SK-N-SH (cell line): ENCODE measurements at regions not wholly inside any gene's neighbourhood (a gene's known extent, or its start where the extent isn't known, plus 50 kb on each side); places are given as distances from the start of the nearest gene placed in this dataset.

Source experiments
- CTCF ChIA-PET: fragments of 300-600, 350-600 bp; formaldehyde crosslinking; extraction: SDS; loops from one replicate; lab custom pipeline; 2021; lab: Yijun Ruan, JAX
- POLR2A ChIA-PET: fragments of 350-600 bp; sonication (Branson Sonifier 250); formaldehyde crosslinking; extraction: SDS; loops from one replicate; lab custom pipeline; 2020; ENCODE audit warnings: antibody characterized with exemption, inconsistent platforms; lab: Yijun Ruan, JAX
- DNase-seq: peaks from one replicate; pipeline ENCODE4 v3.0.0; 2012
- H2AFZ ChIP-seq: fragments of 200-600 bp; sonication (generic); 2 replicates; pipeline ENCODE4 v1.8.1; 2016; ENCODE audit warnings: antibody characterized with exemption, mild to moderate bottlenecking, low read depth
- H3F3A ChIP-seq: fragments of 200-600 bp; sonication (generic); replicated peaks from 2 replicates; pipeline ENCODE3; 2016; ENCODE audit warnings: antibody characterized with exemption, mild to moderate bottlenecking; ENCODE audit not compliant: insufficient read depth
- H3K27ac ChIP-seq, 2 experiments: fragments of 200-500 bp in 1 of 2; fragments of 200-600 bp in 1 of 2; sonication (Bioruptor generic) in 1 of 2; sonication (generic), shearing (Covaris generic) in 1 of 2; 2 replicates each; pipeline versions ENCODE4 v1.5.1 to v1.6.1; 2014 to 2016; ENCODE audit warnings: low read depth in 2 of 2, inconsistent platforms in 1 of 2, low read length in 1 of 2, mild to moderate bottlenecking in 1 of 2, mixed read lengths in 1 of 2
- H3K27me3 ChIP-seq: fragments of 200-600 bp; sonication (generic), shearing (Covaris generic); 2 replicates; pipeline ENCODE4 v1.6.1; 2016; ENCODE audit warnings: mixed run types; ENCODE audit not compliant: insufficient read depth
- H3K36me3 ChIP-seq, 2 experiments: fragments of 200-500 bp in 1 of 2; fragments of 200-600 bp in 1 of 2; sonication (Bioruptor generic) in 1 of 2; sonication (generic) in 1 of 2; replicated peaks in 1 of 2; 2 replicates each; pipeline versions ENCODE3 to v1.5.1; 2014 to 2016; ENCODE audit warnings: low read length in 1 of 2, mild to moderate bottlenecking in 1 of 2; ENCODE audit not compliant: insufficient read depth in 2 of 2, control insufficient read depth in 1 of 2
- H3K4me1 ChIP-seq, 2 experiments: fragments of 200-500 bp in 1 of 2; fragments of 200-600 bp in 1 of 2; sonication (Bioruptor generic) in 1 of 2; sonication (generic), shearing (Covaris generic) in 1 of 2; 2 replicates each; pipeline versions ENCODE4 v1.5.1 to v1.6.1; 2014 to 2016; ENCODE audit warnings: low read depth in 1 of 2, low read length in 1 of 2, mixed run types in 1 of 2; ENCODE audit not compliant: insufficient read depth in 2 of 2, control insufficient read depth in 1 of 2
- H3K4me2 ChIP-seq: fragments of 200-600 bp; sonication (generic), shearing (Covaris generic); 2 replicates; pipeline ENCODE4 v1.6.1; 2017; ENCODE audit warnings: mixed run types
- H3K4me3 ChIP-seq, 2 experiments: fragments of 200-500 bp in 1 of 2; fragments of 200-600 bp in 1 of 2; sonication (Bioruptor generic) in 1 of 2; sonication (generic), shearing (Covaris generic) in 1 of 2; 2 replicates each; pipeline versions ENCODE4 v1.5.1 to v1.8.1; 2014 to 2016; ENCODE audit warnings: low read depth in 2 of 2, inconsistent platforms in 1 of 2, low read length in 1 of 2, mild to moderate bottlenecking in 1 of 2, mixed read lengths in 1 of 2, moderate library complexity in 1 of 2
- H3K79me2 ChIP-seq: fragments of 200-600 bp; sonication (generic); 2 replicates; pipeline ENCODE4 v1.8.1; 2017; ENCODE audit warnings: mild to moderate bottlenecking; ENCODE audit not compliant: insufficient read depth
- H3K9ac ChIP-seq: fragments of 200-600 bp; sonication (generic); 2 replicates; pipeline ENCODE4 v1.6.1; 2017; ENCODE audit warnings: mixed run types
- H3K9me2 ChIP-seq: fragments of 200-600 bp; sonication (generic); 2 replicates; pipeline ENCODE4 v1.6.1; 2017; ENCODE audit warnings: mixed run types
- H3K9me3 ChIP-seq: fragments of 200-600 bp; sonication (generic); 2 replicates; pipeline ENCODE4 v1.6.1; 2017; ENCODE audit warnings: mixed run types, mild to moderate bottlenecking, moderate library complexity
- H4K20me1 ChIP-seq: fragments of 200-600 bp; sonication (generic); 2 replicates; pipeline ENCODE4 v1.6.1; 2017; ENCODE audit warnings: mild to moderate bottlenecking, mixed run types; ENCODE audit not compliant: insufficient read depth
- ELF1 ChIP-seq: IDR thresholded peaks from 2 replicates; pipeline ENCODE4 v1.4.0; 2012
- EP300 ChIP-seq, 2 experiments: IDR thresholded peaks; 2 replicates each; pipeline versions ENCODE4 v1.4.0 to v1.6.1; 2012; ENCODE audit warnings: borderline replicate concordance in 1 of 2, low read depth in 1 of 2, low read length in 1 of 2
- FOXJ3 ChIP-seq: sonication (generic); formaldehyde crosslinking; IDR thresholded peaks from 2 replicates; pipeline ENCODE4 v1.5.1; 2020; ENCODE audit warnings: mild to moderate bottlenecking, missing genetic modification reagents
- GABPA ChIP-seq: IDR thresholded peaks from 2 replicates; pipeline ENCODE4 v1.4.0; 2012; ENCODE audit warnings: low read depth, mild to moderate bottlenecking
- GATA2 ChIP-seq: sonication (generic); formaldehyde crosslinking; IDR thresholded peaks from 2 replicates; pipeline ENCODE4 v1.5.0; 2020; ENCODE audit warnings: mild to moderate bottlenecking, missing genetic modification reagents
- MXI1 ChIP-seq: IDR thresholded peaks from 2 replicates; pipeline ENCODE4 v1.6.1; 2012; ENCODE audit warnings: mild to moderate bottlenecking, low read depth, low read length, improper control_type of control experiment
- NFIC ChIP-seq: IDR thresholded peaks from 2 replicates; pipeline ENCODE4 v1.4.0; 2012; ENCODE audit warnings: borderline replicate concordance
- NRF1 ChIP-seq: IDR thresholded peaks from 2 replicates; pipeline ENCODE4 v1.6.1; 2012; ENCODE audit warnings: low read depth, mild to moderate bottlenecking, low read length
- POLR2AphosphoS5 ChIP-seq: IDR thresholded peaks from 2 replicates; pipeline ENCODE4 v1.6.1; 2012; ENCODE audit warnings: low read depth, low read length
- RCOR1 ChIP-seq: fragments of 150-350 bp; IDR thresholded peaks from 2 replicates; pipeline ENCODE4 v1.6.1; 2017; ENCODE audit warnings: antibody characterized with exemption, low read length
- RXRA ChIP-seq: IDR thresholded peaks from 2 replicates; pipeline ENCODE4 v1.4.0; 2012; ENCODE audit warnings: low read depth, mild to moderate bottlenecking, borderline replicate concordance
- SIN3A ChIP-seq: IDR thresholded peaks from 2 replicates; pipeline ENCODE4 v1.6.1; 2012; ENCODE audit warnings: low read depth, mild to moderate bottlenecking, low read length, moderate library complexity, borderline replicate concordance
- SMC3 ChIP-seq: IDR thresholded peaks from 2 replicates; pipeline ENCODE4 v1.6.1; 2012; ENCODE audit warnings: low read depth, low read length, improper control_type of control experiment
- TCF12 ChIP-seq: IDR thresholded peaks from 2 replicates; pipeline ENCODE4 v1.4.0; 2012
- YY1 ChIP-seq: IDR thresholded peaks from 2 replicates; pipeline ENCODE4 v1.4.0; 2012; ENCODE audit warnings: low read depth, mild to moderate bottlenecking
- WGBS: methylation state at CpG from one replicate; pipeline ENCODE4 v1.1.6; 2017; ENCODE audit warnings: low lambda C conversion rate; 5-methylcytosine and 5-hydroxymethylcytosine counted together
- TF ChIP-seq, protein P1 (sequence below): IDR thresholded peaks from 2 replicates; pipeline ENCODE4; 2012
- TF ChIP-seq, protein P2 (sequence below): fragments of 150-350 bp; IDR thresholded peaks from 2 replicates; pipeline ENCODE4 v1.6.1; 2017; ENCODE audit warnings: antibody characterized with exemption, low read length, low read depth, borderline replicate concordance
- TF ChIP-seq, protein P3 (sequence below): IDR thresholded peaks from 2 replicates; pipeline ENCODE4 v1.4.0; 2012; ENCODE audit warnings: low read depth
- TF ChIP-seq, protein P4 (sequence below): IDR thresholded peaks from 2 replicates; pipeline ENCODE4 v1.6.1; 2012; ENCODE audit warnings: mild to moderate bottlenecking, low read depth, low read length, moderate library complexity

DNA sequence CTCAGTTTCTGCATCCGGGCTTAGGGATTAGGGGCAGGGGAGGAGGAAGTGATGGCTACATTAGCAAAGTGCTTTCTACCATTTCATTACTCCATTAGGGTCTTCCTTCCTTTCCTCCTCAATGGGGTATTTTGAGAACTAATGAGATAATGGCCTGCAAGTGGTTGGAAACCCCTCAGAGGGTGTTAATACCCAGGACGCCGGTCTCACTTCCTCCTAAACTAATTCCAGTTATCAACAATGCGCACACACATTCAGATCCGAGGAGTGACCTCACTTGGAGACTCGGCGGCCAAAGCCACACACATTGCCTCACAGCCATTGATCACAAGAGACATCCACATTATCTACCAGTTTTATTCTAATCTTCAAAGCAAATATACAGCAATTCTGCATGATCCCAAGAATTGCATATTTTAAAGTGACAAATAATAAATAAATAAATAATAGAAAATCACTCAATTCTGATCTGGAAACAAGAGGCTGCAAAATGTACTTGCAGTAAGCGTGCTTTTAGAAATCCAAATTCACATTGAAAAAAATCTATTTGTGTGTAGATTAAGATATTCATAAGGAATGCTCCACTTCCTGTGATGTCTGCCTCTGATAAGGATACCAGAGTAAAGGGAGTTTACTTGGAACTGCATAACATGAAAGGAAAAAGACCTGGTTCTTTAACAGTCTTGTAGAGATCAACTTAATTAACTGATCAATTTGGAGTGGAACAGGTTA is 329.1 kb downstream of the FBXW7 start:
- WGBS: 70% methylated on average over 8 of the region's 8 CpGs

More for the DNA sequence above, 329.1 kb downstream of the FBXW7 start:
- Histone ChIP-seq H3K27me3 (no peaks in the 10 kb centered on the region), H3K4me2 (peak overlapping the region; percentile 52), H3F3A (peaks cover 2% of the 10 kb centered on the region), H4K20me1 (no peaks in the 10 kb centered on the region), H3K79me2 (no peaks in the 10 kb centered on the region), H3K9ac (0 out of 2 replicates have a peak overlapping the region, but pooled peaks have one; percentile 3), H3K9me3 (no peaks in the 10 kb centered on the region), H3K36me3 (no peaks in the 10 kb centered on the region), H3K4me1 (peaks cover 10 to 16% of the 10 kb centered on the region in 2 experiments; a peak in 3 of 4 replicates), H2AFZ (0 out of 2 replicates have a peak overlapping the region, but pooled peaks have one; percentile 65), H3K4me3 (no peak overlapping the region), H3K9me2 (no peaks in the 10 kb centered on the region), H3K27ac (peak overlapping the region in 1 of 2 experiments; percentile 58; a peak in 2 of 4 replicates)
- ChIA-PET POLR2A (no interaction called here), CTCF (no interaction called here)
- no peak for DNase-seq
- no peak for TF ChIP-seq ELF1
- TF ChIP-seq GABPA: no peak
- TF ChIP-seq NRF1: no peak
- no peak for TF ChIP-seq POLR2AphosphoS5
- TF ChIP-seq YY1: no peak
- no peak for TF ChIP-seq RCOR1
- TF ChIP-seq, protein P1, sequence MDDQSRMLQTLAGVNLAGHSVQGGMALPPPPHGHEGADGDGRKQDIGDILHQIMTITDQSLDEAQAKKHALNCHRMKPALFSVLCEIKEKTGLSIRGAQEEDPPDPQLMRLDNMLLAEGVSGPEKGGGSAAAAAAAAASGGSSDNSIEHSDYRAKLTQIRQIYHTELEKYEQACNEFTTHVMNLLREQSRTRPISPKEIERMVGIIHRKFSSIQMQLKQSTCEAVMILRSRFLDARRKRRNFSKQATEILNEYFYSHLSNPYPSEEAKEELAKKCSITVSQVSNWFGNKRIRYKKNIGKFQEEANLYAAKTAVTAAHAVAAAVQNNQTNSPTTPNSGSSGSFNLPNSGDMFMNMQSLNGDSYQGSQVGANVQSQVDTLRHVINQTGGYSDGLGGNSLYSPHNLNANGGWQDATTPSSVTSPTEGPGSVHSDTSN: no peak
- TF ChIP-seq RXRA: no peak
- TF ChIP-seq, protein P2, sequence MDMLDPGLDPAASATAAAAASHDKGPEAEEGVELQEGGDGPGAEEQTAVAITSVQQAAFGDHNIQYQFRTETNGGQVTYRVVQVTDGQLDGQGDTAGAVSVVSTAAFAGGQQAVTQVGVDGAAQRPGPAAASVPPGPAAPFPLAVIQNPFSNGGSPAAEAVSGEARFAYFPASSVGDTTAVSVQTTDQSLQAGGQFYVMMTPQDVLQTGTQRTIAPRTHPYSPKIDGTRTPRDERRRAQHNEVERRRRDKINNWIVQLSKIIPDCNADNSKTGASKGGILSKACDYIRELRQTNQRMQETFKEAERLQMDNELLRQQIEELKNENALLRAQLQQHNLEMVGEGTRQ: no peak
- TF ChIP-seq, protein P3, sequence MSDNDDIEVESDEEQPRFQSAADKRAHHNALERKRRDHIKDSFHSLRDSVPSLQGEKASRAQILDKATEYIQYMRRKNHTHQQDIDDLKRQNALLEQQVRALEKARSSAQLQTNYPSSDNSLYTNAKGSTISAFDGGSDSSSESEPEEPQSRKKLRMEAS: no peak
- TF ChIP-seq NFIC: no peak
- no peak for TF ChIP-seq GATA2 (CRISPR knock-in tag)
- TF ChIP-seq, protein P4, sequence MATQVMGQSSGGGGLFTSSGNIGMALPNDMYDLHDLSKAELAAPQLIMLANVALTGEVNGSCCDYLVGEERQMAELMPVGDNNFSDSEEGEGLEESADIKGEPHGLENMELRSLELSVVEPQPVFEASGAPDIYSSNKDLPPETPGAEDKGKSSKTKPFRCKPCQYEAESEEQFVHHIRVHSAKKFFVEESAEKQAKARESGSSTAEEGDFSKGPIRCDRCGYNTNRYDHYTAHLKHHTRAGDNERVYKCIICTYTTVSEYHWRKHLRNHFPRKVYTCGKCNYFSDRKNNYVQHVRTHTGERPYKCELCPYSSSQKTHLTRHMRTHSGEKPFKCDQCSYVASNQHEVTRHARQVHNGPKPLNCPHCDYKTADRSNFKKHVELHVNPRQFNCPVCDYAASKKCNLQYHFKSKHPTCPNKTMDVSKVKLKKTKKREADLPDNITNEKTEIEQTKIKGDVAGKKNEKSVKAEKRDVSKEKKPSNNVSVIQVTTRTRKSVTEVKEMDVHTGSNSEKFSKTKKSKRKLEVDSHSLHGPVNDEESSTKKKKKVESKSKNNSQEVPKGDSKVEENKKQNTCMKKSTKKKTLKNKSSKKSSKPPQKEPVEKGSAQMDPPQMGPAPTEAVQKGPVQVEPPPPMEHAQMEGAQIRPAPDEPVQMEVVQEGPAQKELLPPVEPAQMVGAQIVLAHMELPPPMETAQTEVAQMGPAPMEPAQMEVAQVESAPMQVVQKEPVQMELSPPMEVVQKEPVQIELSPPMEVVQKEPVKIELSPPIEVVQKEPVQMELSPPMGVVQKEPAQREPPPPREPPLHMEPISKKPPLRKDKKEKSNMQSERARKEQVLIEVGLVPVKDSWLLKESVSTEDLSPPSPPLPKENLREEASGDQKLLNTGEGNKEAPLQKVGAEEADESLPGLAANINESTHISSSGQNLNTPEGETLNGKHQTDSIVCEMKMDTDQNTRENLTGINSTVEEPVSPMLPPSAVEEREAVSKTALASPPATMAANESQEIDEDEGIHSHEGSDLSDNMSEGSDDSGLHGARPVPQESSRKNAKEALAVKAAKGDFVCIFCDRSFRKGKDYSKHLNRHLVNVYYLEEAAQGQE: no peak
- no peak for TF ChIP-seq SIN3A
- TF ChIP-seq TCF12: no peak
- no peak for TF ChIP-seq FOXJ3 (CRISPR knock-in tag)
- no peak for TF ChIP-seq MXI1
- no peak for TF ChIP-seq SMC3
- no peak for TF ChIP-seq EP300 (IDR thresholded peaks at IDR 0.05; ENCODE audit: borderline replicate concordance in 1 of 2, low read depth in 1 of 2, low read length in 1 of 2)
